ENCODE measurements at regions not wholly inside any gene's neighbourhood (a gene's known extent, or its start where the extent isn't known, plus 50 kb on each side); places are given as distances from the start of the nearest gene placed in this dataset.

DNA sequence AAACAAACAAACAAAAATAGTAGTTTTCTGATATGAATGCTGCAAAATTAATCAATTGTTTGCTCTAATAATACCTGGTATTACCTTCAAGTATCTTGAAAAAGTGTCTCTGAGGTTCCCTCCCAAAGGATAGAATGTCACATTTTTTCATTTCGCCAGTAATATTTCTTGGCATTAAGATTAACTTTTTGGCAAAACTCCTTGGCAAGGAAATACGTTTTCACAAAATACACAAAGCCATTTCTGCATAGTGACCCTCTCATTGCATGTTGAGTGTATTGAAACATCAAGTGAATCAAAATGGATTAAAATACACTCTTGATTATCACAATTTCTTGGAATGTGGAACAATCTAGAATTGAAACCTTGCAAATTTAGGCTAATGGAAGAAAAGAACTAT is 230.5 kb downstream of the ATPSCKMT start:
- TF ChIP-seq CTCF (conservative IDR thresholded peaks at IDR 0.05) = no peak
- TF ChIP-seq EZH2 (IDR thresholded peaks at IDR 0.05; ENCODE audit: low read depth) = no peak
